ENCODE measurements at regions not wholly inside any gene's neighbourhood (a gene's known extent, or its start where the extent isn't known, plus 50 kb on each side); places are given as distances from the start of the nearest gene placed in this dataset.

- intact Hi-C loops (cut with micrococcal nuclease), result no loop called here
- Histone ChIP-seq H3K27ac (ENCODE audit: low read depth, low read length) (no peak overlapping the region), H3K9me3 (ENCODE audit: control insufficient read depth in 1 of 2, low read length in 2 of 2) (no peaks in the 10 kb centered on the region), H3K4me3 (ENCODE audit: low read length in 2 of 2) (no peak overlapping the region), H3K36me3 (ENCODE audit: insufficient read depth, low read length) (no peaks in the 10 kb centered on the region), H3K4me1 (ENCODE audit: insufficient read depth, low read length) (no peaks in the 10 kb centered on the region), H3K27me3 (ENCODE audit: insufficient read depth, low read length) (no peaks in the 10 kb centered on the region)
- ChIA-PET POLR2A (ENCODE audit: partially characterized antibody) (no interaction called here), CTCF (ENCODE audit: partially characterized antibody) (no interaction called here)
- Mint-ChIP-seq H3K36me3 (no peaks in the 10 kb centered on the region), H3K4me1 (no peaks in the 10 kb centered on the region), H3K9me3 (peaks cover 0 to 16% (median 5%) of the 10 kb centered on the region in 8 donors), H3K27me3 (no peaks in the 10 kb centered on the region), H3K27ac (no peak overlapping the region), H3K4me3 (no peak overlapping the region)
- no peak for DNase-seq
Measured at GRCh38 chr4:27775156-27775555, 914.5 kb downstream of the STIM2 start.

- no peaks in the 10 kb centered on the region for H3K9me3 ChIP-seq (ENCODE audit: control insufficient read depth in 1 of 2, low read length in 2 of 2)
- H3K4me3 ChIP-seq (ENCODE audit: low read length in 2 of 2), result no peak overlapping the region
- H3K36me3 ChIP-seq (ENCODE audit: insufficient read depth, low read length), result no peaks in the 10 kb centered on the region
- peaks cover 3 to 11% (median 7%) of the 10 kb centered on the region in 8 donors for H3K9me3 Mint-ChIP-seq
- intact Hi-C loops (cut with micrococcal nuclease), result no loop called here
- H3K4me1 Mint-ChIP-seq, result no peaks in the 10 kb centered on the region
- H3K4me1 ChIP-seq (ENCODE audit: insufficient read depth, low read length), result no peaks in the 10 kb centered on the region
- H3K27me3 Mint-ChIP-seq, result no peaks in the 10 kb centered on the region
- H3K36me3 Mint-ChIP-seq, result no peaks in the 10 kb centered on the region
- H3K27me3 ChIP-seq (ENCODE audit: insufficient read depth, low read length), result no peaks in the 10 kb centered on the region
- no peak overlapping the region for H3K27ac ChIP-seq (ENCODE audit: low read depth, low read length)
- CTCF ChIA-PET (ENCODE audit: partially characterized antibody), result no interaction called here
- no peak overlapping the region for H3K27ac Mint-ChIP-seq
- H3K4me3 Mint-ChIP-seq, result no peak overlapping the region
- POLR2A ChIA-PET (ENCODE audit: partially characterized antibody), result no interaction called here
- no peak for DNase-seq
Measured at GRCh38 chr4:27779827-27780226, 919.2 kb downstream of the STIM2 start.

GRCh38 chr4:27787195-27787594, 926.6 kb downstream of the STIM2 start:
- no peaks in the 10 kb centered on the region for H3K9me3 ChIP-seq (ENCODE audit: control insufficient read depth in 1 of 2, low read length in 2 of 2)
- H3K4me3 ChIP-seq (ENCODE audit: low read length in 2 of 2), result no peak overlapping the region
- H3K36me3 ChIP-seq (ENCODE audit: insufficient read depth, low read length), result no peaks in the 10 kb centered on the region
- no peaks in the 10 kb centered on the region for H3K4me1 Mint-ChIP-seq
- ChIA-PET CTCF (ENCODE audit: partially characterized antibody) (interaction anchor here (1.4 kb wide), 1 partner anchor 9 kb away, joined by 4 read pairs; no protein-coding TSS in a partner anchor), POLR2A (ENCODE audit: partially characterized antibody) (no interaction called here)
- H3K36me3 Mint-ChIP-seq, result no peaks in the 10 kb centered on the region
- intact Hi-C loops (cut with micrococcal nuclease), result no loop called here
- no peak overlapping the region for H3K4me3 Mint-ChIP-seq
- no peaks in the 10 kb centered on the region for H3K4me1 ChIP-seq (ENCODE audit: insufficient read depth, low read length)
- no peak for DNase-seq
- H3K27me3 Mint-ChIP-seq, result no peaks in the 10 kb centered on the region
- no peak overlapping the region for H3K27ac ChIP-seq (ENCODE audit: low read depth, low read length)
- H3K9me3 Mint-ChIP-seq, result peaks cover 0 to 12% (median 3%) of the 10 kb centered on the region in 8 donors
- no peaks in the 10 kb centered on the region for H3K27me3 ChIP-seq (ENCODE audit: insufficient read depth, low read length)
- no peak overlapping the region for H3K27ac Mint-ChIP-seq

DNA sequence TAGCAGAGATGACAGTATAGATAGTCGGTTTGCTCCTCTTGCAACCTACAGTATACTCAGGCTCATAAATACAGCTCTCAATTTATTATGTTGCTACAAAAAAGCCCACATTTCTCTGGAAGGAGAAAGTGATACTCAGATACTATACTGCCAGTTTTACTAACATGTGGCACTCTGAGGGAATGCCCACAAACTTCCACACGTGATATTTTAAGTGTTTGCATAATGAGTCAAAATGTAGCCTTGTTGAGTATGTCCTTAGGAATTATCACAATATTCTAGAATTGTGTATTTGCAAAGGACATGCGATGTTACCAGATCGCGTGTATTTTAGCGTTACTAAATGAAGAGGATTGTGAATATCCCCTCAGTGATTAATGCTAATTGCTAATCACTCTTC, 929.1 kb downstream of the STIM2 start:
- ChIA-PET POLR2A (ENCODE audit: partially characterized antibody) (no interaction called here), CTCF (ENCODE audit: partially characterized antibody) (no interaction called here)
- Histone ChIP-seq H3K4me1 (ENCODE audit: insufficient read depth, low read length) (no peaks in the 10 kb centered on the region), H3K27me3 (ENCODE audit: insufficient read depth, low read length) (no peaks in the 10 kb centered on the region), H3K4me3 (ENCODE audit: low read length in 2 of 2) (no peak overlapping the region), H3K36me3 (ENCODE audit: insufficient read depth, low read length) (no peaks in the 10 kb centered on the region), H3K9me3 (ENCODE audit: control insufficient read depth in 1 of 2, low read length in 2 of 2) (no peaks in the 10 kb centered on the region), H3K27ac (ENCODE audit: low read depth, low read length) (no peak overlapping the region)
- intact Hi-C loops (cut with micrococcal nuclease), result no loop called here
- Mint-ChIP-seq H3K27me3 (no peaks in the 10 kb centered on the region), H3K9me3 (peaks cover 0 to 11% (median 3%) of the 10 kb centered on the region in 8 donors), H3K27ac (no peak overlapping the region), H3K4me1 (no peaks in the 10 kb centered on the region), H3K4me3 (no peak overlapping the region), H3K36me3 (no peaks in the 10 kb centered on the region)
- DNase-seq, result no peak

DNA sequence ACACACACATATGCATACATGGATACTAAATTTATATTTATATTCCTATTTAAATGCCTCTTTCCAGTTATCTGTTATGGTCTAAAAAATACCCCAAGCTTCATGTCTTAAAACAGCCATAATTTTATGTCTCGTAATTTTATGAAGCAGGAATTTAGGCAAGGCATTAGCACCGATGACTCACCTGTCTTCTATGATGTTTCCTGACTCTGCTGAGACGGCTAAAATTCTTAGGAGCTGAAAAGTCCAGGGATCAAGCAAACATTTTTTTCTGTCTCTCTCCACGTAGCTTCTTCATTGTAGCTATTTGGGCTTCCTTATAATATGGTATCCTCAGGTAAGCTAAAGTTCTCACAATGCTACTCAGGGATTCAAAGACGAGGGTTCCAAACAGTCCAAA, 930.3 kb downstream of the STIM2 start:
- Histone ChIP-seq H3K4me1 (ENCODE audit: insufficient read depth, low read length) (no peaks in the 10 kb centered on the region), H3K4me3 (ENCODE audit: low read length in 2 of 2) (no peak overlapping the region), H3K9me3 (ENCODE audit: control insufficient read depth in 1 of 2, low read length in 2 of 2) (no peaks in the 10 kb centered on the region), H3K27me3 (ENCODE audit: insufficient read depth, low read length) (no peaks in the 10 kb centered on the region), H3K27ac (ENCODE audit: low read depth, low read length) (no peak overlapping the region), H3K36me3 (ENCODE audit: insufficient read depth, low read length) (no peaks in the 10 kb centered on the region)
- Mint-ChIP-seq H3K4me1 (no peaks in the 10 kb centered on the region), H3K27me3 (no peaks in the 10 kb centered on the region), H3K27ac (no peak overlapping the region), H3K9me3 (peaks cover 0 to 13% (median 5%) of the 10 kb centered on the region in 8 donors), H3K36me3 (no peaks in the 10 kb centered on the region), H3K4me3 (no peak overlapping the region)
- POLR2A ChIA-PET (ENCODE audit: partially characterized antibody), result no interaction called here
- intact Hi-C loops (cut with micrococcal nuclease), result no loop called here
- CTCF ChIA-PET (ENCODE audit: partially characterized antibody), result no interaction called here
- no peak for DNase-seq

DNA sequence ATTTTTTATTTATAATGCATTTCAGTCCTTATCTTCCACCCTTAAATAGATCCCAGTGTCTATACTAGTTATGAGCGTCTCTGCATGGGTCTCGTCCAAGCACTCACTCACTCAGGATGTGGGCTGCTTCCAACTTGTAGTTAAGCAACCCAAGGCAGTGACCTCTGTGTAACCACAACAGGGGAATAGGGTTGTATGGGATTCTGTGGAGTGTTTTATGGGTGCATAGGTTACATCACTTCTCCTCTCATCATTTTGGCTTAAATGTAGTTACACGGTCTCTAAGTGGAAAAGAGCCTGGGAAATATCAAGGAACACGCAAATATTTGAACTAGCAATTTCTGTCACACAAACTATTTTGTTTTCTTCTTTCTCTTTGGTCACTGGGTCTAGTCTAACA, 931.0 kb downstream of the STIM2 start:
- DNase-seq, result no peak
- POLR2A ChIA-PET (ENCODE audit: partially characterized antibody), result no interaction called here
- intact Hi-C loops (cut with micrococcal nuclease), result no loop called here

DNA sequence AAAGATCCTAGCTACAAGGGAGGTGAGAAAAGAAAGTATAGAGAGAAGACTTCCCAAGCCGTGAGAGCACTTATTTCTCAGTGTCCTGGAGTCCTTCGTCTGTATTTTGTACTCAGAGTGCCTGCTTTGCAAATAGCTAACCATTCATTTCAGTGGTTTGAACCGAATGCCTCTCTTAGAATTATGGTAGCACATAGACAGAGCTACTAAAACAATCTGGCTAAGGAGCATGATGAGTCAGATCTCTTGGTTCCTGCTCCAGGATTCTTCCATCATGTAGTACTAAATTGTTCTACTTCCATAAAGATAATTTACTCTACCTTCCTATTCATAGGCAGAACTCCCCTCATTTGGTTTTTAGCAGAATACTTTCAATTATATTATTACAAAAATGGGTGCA, 946.6 kb downstream of the STIM2 start:
- no peak overlapping the region for H3K4me3 ChIP-seq (ENCODE audit: low read length in 2 of 2)
- Mint-ChIP-seq H3K4me1 (no peaks in the 10 kb centered on the region), H3K36me3 (no peaks in the 10 kb centered on the region), H3K4me3 (no peak overlapping the region), H3K27ac (no peak overlapping the region), H3K9me3 (peaks cover 0 to 11% (median 3%) of the 10 kb centered on the region in 8 donors), H3K27me3 (no peaks in the 10 kb centered on the region)
- H3K9me3 ChIP-seq (ENCODE audit: control insufficient read depth in 1 of 2, low read length in 2 of 2), result no peaks in the 10 kb centered on the region
- H3K4me1 ChIP-seq (ENCODE audit: insufficient read depth, low read length), result no peaks in the 10 kb centered on the region
- ChIA-PET POLR2A (ENCODE audit: partially characterized antibody) (no interaction called here), CTCF (ENCODE audit: partially characterized antibody) (no interaction called here)
- intact Hi-C loops (cut with micrococcal nuclease), result no loop called here
- H3K27me3 ChIP-seq (ENCODE audit: insufficient read depth, low read length), result no peaks in the 10 kb centered on the region
- DNase-seq, result no peak
- no peak overlapping the region for H3K27ac ChIP-seq (ENCODE audit: low read depth, low read length)
- H3K36me3 ChIP-seq (ENCODE audit: insufficient read depth, low read length), result no peaks in the 10 kb centered on the region

More for the DNA sequence above, 931.0 kb downstream of the STIM2 start:
- Histone ChIP-seq H3K27me3 (ENCODE audit: insufficient read depth, low read length) (no peaks in the 10 kb centered on the region), H3K9me3 (ENCODE audit: control insufficient read depth in 1 of 2, low read length in 2 of 2) (no peaks in the 10 kb centered on the region), H3K4me1 (ENCODE audit: insufficient read depth, low read length) (no peaks in the 10 kb centered on the region), H3K4me3 (ENCODE audit: low read length in 2 of 2) (no peak overlapping the region), H3K27ac (ENCODE audit: low read depth, low read length) (no peak overlapping the region), H3K36me3 (ENCODE audit: insufficient read depth, low read length) (no peaks in the 10 kb centered on the region)
- Mint-ChIP-seq H3K4me1 (no peaks in the 10 kb centered on the region), H3K27ac (no peak overlapping the region), H3K9me3 (peaks cover 0 to 13% (median 5%) of the 10 kb centered on the region in 8 donors), H3K36me3 (no peaks in the 10 kb centered on the region), H3K4me3 (no peak overlapping the region), H3K27me3 (no peaks in the 10 kb centered on the region)
- CTCF ChIA-PET (ENCODE audit: partially characterized antibody), result no interaction called here

GRCh38 chr4:27811948-27812347, 951.3 kb downstream of the STIM2 start:
- no peaks in the 10 kb centered on the region for H3K9me3 ChIP-seq (ENCODE audit: control insufficient read depth in 1 of 2, low read length in 2 of 2)
- Mint-ChIP-seq H3K27ac (no peak overlapping the region), H3K9me3 (peaks cover 0 to 14% (median 6%) of the 10 kb centered on the region in 8 donors), H3K36me3 (no peaks in the 10 kb centered on the region), H3K4me1 (no peaks in the 10 kb centered on the region), H3K27me3 (no peaks in the 10 kb centered on the region), H3K4me3 (no peak overlapping the region)
- ChIA-PET CTCF (ENCODE audit: partially characterized antibody) (no interaction called here), POLR2A (ENCODE audit: partially characterized antibody) (no interaction called here)
- H3K36me3 ChIP-seq (ENCODE audit: insufficient read depth, low read length), result no peaks in the 10 kb centered on the region
- no peak for DNase-seq
- no peak overlapping the region for H3K4me3 ChIP-seq (ENCODE audit: low read length in 2 of 2)
- H3K27ac ChIP-seq (ENCODE audit: low read depth, low read length), result no peak overlapping the region
- H3K27me3 ChIP-seq (ENCODE audit: insufficient read depth, low read length), result no peaks in the 10 kb centered on the region
- intact Hi-C loops (cut with micrococcal nuclease), result no loop called here
- no peaks in the 10 kb centered on the region for H3K4me1 ChIP-seq (ENCODE audit: insufficient read depth, low read length)

Measured in CD4-positive, alpha-beta memory T cell (primary cell).